Stimulated activated effector memory CD8-positive, alpha-beta T cell treated with anti-CD3 and anti-CD28 coated beads, Interleukin-12 subunit alpha, Interleukin-12 subunit beta, amount 100 ng/mL, for 72 hours (primary cell): ENCODE measurements at regions not wholly inside any gene's neighbourhood (a gene's known extent, or its start where the extent isn't known, plus 50 kb on each side); places are given as distances from the start of the nearest gene placed in this dataset.
"Not testable (repeated sequence)": the region's sequence is repeated elsewhere in the genome, so short reads cannot be mapped to it uniquely, and the experiment has no call there.

ENCODE experiments used
- ATAC-seq: fragments of 150-1000 bp; cut with Tn5 transposase; 2 replicates; pipeline ENCODE4 v1.10.0; 2021
- DNase-seq, 2 donors: peaks; one replicate each; pipeline ENCODE4 v3.0.0; 2021 to 2022; ENCODE audit warnings: low spot score in 2 of 2
- H3K27ac Mint-ChIP-seq: one replicate; pipeline ENCODE4 v1.8.0; 2022; ENCODE audit warnings: mild to moderate bottlenecking, mixed read lengths
- H3K36me3 Mint-ChIP-seq: one replicate; pipeline ENCODE4 v1.8.0; 2022; ENCODE audit warnings: mild to moderate bottlenecking, mixed read lengths
- H3K4me1 Mint-ChIP-seq: one replicate; pipeline ENCODE4 v1.8.0; 2022; ENCODE audit warnings: mixed read lengths
- H3K4me3 Mint-ChIP-seq: one replicate; pipeline ENCODE4 v1.8.0; 2022; ENCODE audit warnings: mild to moderate bottlenecking, mixed read lengths
- H3K9me3 Mint-ChIP-seq: one replicate; pipeline ENCODE4 v1.8.0; 2022; ENCODE audit warnings: mixed read lengths

DNA sequence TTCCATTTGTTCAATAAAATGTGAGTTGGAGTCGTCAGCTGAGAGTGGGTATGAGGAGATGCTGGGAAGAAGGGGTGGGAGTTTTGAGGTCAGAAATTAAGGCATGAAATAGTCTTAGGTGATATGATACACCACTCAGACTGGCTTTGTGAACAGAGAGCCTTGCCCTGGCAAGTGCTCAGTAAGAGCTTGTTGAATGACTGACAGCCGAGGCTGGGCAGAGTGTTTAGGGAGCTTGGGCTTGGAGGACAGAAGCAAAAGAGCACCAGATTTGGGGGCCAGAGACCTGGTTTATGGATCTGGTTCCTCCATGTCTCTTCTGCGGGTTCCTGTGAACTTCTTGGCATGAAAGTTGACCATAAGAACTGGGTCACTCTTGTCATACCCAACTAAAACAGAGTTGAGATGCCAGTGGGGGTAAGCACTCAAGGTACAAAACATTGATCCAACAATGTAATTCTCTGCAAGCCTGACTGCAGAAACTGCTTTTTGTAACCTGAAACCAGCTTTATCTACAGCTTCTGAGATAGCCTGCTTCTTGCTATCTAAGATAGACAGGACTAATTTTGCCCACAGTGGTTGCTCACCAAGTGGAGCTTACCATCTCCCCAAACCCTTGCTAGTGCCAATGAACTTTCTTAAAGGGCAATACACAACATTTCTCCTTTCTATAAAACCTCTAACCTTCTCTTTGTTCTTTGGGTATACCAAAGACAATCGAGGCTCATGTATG is 126.4 kb downstream of the TENT5C start:
- ATAC-seq, result no peak
- peaks cover 14% of the 10 kb centered on the region for H3K4me1 Mint-ChIP-seq
- H3K9me3 Mint-ChIP-seq, result peaks cover 6% of the 10 kb centered on the region
- no peak overlapping the region for H3K27ac Mint-ChIP-seq
- no peaks in the 10 kb centered on the region for H3K36me3 Mint-ChIP-seq
- no peak overlapping the region for H3K4me3 Mint-ChIP-seq
- DNase-seq, result no peak

- no peaks in the 10 kb centered on the region for H3K36me3 Mint-ChIP-seq
- H3K4me1 Mint-ChIP-seq, result peaks cover 14% of the 10 kb centered on the region
- H3K9me3 Mint-ChIP-seq, result no peaks in the 10 kb centered on the region
- DNase-seq, result no peak
- ATAC-seq, result no peak
- no peak overlapping the region for H3K4me3 Mint-ChIP-seq
- no peak overlapping the region for H3K27ac Mint-ChIP-seq
Observed at GRCh38 chr1:117732956-117733355, 127.1 kb downstream of the TENT5C start.

GRCh38 chr1:117734403-117734802 is 128.6 kb downstream of the TENT5C start:
- peak overlapping the region; percentile 93 for H3K27ac Mint-ChIP-seq
- DNase-seq (no peak), ATAC-seq (no peak)
- H3K4me3 Mint-ChIP-seq, result peak overlapping the region; percentile 67
- H3K4me1 Mint-ChIP-seq, result peaks cover 14% of the 10 kb centered on the region
- no peaks in the 10 kb centered on the region for H3K36me3 Mint-ChIP-seq
- H3K9me3 Mint-ChIP-seq, result no peaks in the 10 kb centered on the region

DNA sequence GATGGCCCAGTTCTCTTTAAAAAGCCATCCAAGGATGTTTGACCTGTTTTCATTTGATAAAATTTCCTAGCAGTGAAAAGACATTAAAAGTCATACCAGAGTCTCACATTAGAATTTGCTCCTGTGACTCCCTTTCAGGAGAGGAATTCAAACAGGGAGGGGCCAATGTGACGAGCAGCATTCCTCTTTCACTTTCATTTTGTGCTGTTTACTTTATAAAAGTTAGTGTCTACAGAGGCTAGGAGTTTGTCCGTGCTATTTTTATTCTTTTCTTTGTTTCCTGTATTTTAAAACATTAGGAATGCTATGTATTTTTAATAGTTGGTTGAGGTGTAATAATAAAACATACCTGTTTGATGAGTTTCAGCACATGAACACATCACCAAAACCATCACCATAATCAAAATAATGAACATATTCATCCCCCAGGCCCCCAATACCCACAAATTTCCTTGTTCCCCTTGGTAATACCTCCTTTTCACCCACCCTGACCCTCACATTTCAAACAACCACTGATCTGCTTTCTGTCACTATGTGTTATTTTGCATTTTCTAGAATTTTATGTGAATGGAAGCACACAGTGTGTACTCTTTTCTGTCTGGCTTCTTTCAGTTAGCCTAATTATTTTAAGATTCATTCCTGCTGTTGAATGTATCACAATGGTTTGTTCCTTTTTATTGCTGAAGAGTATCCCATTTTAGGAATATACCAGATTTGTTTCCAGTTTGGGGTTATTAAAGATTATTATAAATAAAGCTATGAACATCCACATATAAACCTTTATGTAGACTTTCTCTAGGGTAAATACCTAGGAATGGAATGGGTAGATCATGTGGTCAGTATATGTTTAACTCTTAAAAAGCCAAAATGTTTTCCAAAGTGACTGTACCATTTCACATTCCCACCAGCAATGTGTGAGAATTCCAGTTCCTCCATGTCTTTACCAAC is 129.5 kb downstream of the TENT5C start:
- H3K36me3 Mint-ChIP-seq, result no peaks in the 10 kb centered on the region
- DNase-seq (no peak), ATAC-seq (peak; percentile 74)
- H3K4me3 Mint-ChIP-seq, result peak overlapping the region; percentile 67
- peak overlapping the region; percentile 93 for H3K27ac Mint-ChIP-seq
- no peaks in the 10 kb centered on the region for H3K9me3 Mint-ChIP-seq
- H3K4me1 Mint-ChIP-seq, result peaks cover 14% of the 10 kb centered on the region

GRCh38 chr1:117739504-117739903 is 133.7 kb downstream of the TENT5C start:
- DNase-seq (no peak), ATAC-seq (no peak)
- no peaks in the 10 kb centered on the region for H3K36me3 Mint-ChIP-seq
- no peaks in the 10 kb centered on the region for H3K9me3 Mint-ChIP-seq
- no peak overlapping the region for H3K27ac Mint-ChIP-seq
- peaks cover 8% of the 10 kb centered on the region for H3K4me1 Mint-ChIP-seq
- H3K4me3 Mint-ChIP-seq, result no peak overlapping the region

DNA sequence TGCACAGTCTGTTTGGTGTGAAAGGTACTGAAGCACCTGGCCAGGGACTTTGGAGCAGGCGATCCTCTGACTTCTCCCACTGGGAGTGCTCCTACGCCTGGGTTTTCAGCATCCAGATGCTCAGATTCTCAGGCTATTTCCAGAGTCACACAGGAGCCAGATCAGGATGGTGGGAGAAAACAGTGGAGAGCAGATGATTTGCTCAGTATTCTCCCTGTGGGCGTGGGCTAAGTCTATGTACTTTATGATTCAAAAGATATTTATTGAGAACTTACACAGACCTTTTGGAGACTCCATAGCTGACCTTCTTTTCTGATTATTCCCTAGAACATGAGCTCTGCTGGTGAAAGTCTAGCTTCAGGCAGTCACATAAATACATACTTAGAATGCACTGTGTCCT is 134.6 kb downstream of the TENT5C start:
- Mint-ChIP-seq H3K27ac (no peak overlapping the region), H3K4me3 (no peak overlapping the region), H3K9me3 (no peaks in the 10 kb centered on the region), H3K4me1 (peaks cover 2% of the 10 kb centered on the region), H3K36me3 (no peaks in the 10 kb centered on the region)
- ATAC-seq (no peak), DNase-seq (no peak)

DNA sequence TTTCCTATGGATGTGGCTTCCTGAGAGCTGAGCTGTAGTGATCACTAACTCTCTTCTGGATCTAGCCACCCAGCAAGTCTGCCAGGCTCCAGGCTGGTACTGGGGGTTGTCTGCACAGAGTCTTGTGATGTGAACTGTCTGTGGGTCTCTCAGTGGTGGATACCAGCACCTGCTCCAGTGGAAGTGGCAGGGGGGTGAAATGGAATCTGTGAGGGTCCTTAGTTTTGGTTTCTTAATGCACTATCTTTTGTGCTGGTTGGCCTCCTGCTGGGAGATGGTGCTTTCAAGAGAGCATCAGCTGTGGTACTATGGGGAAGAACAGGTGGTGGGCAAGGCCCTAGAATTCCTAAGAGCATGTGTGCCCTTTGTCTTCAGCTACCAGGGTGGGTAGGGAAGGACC is 140.7 kb downstream of the TENT5C start:
- H3K27ac Mint-ChIP-seq, ATAC-seq, H3K9me3 Mint-ChIP-seq, H3K4me1 Mint-ChIP-seq, H3K36me3 Mint-ChIP-seq, DNase-seq, H3K4me3 Mint-ChIP-seq: not testable (repeated sequence)

GRCh38 chr1:117747605-117748004 is 141.8 kb downstream of the TENT5C start:
- Mint-ChIP-seq H3K27ac (no peak overlapping the region), H3K4me3 (no peak overlapping the region), H3K9me3 (no peaks in the 10 kb centered on the region), H3K4me1 (no peaks in the 10 kb centered on the region), H3K36me3 (no peaks in the 10 kb centered on the region)
- ATAC-seq (no peak), DNase-seq (no peak)

DNA sequence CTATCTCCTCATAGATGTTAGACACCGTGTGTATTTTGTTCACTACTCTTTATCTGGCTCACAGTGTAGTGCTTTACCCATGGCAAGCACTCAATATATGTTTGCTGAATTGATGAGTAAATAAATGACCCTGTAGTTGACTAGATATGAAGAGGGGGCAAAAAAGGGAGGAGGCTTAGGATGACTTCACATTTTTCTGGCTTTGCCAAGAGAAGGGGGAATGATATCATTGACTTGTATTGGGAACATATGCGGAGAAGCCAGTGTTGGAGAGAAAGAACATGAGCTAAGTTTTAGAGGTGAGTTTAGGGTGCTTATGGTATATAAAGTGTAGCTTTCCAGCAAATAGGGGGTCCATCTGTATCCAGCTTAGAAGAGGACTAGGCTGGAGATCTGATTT is 145.5 kb downstream of the TENT5C start:
- Mint-ChIP-seq H3K36me3 (no peaks in the 10 kb centered on the region), H3K4me1 (peaks cover 8% of the 10 kb centered on the region), H3K27ac (no peak overlapping the region), H3K4me3 (no peak overlapping the region), H3K9me3 (no peaks in the 10 kb centered on the region)
- DNase-seq (no peak), ATAC-seq (no peak)

- no peak overlapping the region for H3K4me3 Mint-ChIP-seq
Observed at GRCh38 chr1:117752661-117753060, 146.8 kb downstream of the TENT5C start.

GRCh38 chr1:117753232-117753631 is 147.4 kb downstream of the TENT5C start:
- DNase-seq, result no peak
- no peaks in the 10 kb centered on the region for H3K36me3 Mint-ChIP-seq
- H3K4me1 Mint-ChIP-seq, result peaks cover 10% of the 10 kb centered on the region
- no peak for ATAC-seq
- no peaks in the 10 kb centered on the region for H3K9me3 Mint-ChIP-seq
- no peak overlapping the region for H3K27ac Mint-ChIP-seq
- H3K4me3 Mint-ChIP-seq, result no peak overlapping the region

More at GRCh38 chr1:117752661-117753060, 146.8 kb downstream of the TENT5C start:
- H3K9me3 Mint-ChIP-seq, result no peaks in the 10 kb centered on the region
- peaks cover 8% of the 10 kb centered on the region for H3K4me1 Mint-ChIP-seq
- no peak overlapping the region for H3K27ac Mint-ChIP-seq
- ATAC-seq (no peak), DNase-seq (no peak)
- no peaks in the 10 kb centered on the region for H3K36me3 Mint-ChIP-seq

GRCh38 chr1:117753652-117754051 is 147.8 kb downstream of the TENT5C start:
- Mint-ChIP-seq H3K36me3 (no peaks in the 10 kb centered on the region), H3K9me3 (no peaks in the 10 kb centered on the region), H3K4me1 (peaks cover 14% of the 10 kb centered on the region), H3K27ac (no peak overlapping the region), H3K4me3 (no peak overlapping the region)
- ATAC-seq, result peak; percentile 58
- DNase-seq, result no peak

GRCh38 chr1:117754061-117754969 is 148.5 kb downstream of the TENT5C start:
- Mint-ChIP-seq H3K4me1 (peaks cover 20% of the 10 kb centered on the region), H3K4me3 (no peak overlapping the region), H3K36me3 (no peaks in the 10 kb centered on the region), H3K27ac (no peak overlapping the region), H3K9me3 (no peaks in the 10 kb centered on the region)
- DNase-seq, result peak; percentile 26 to 61
- no peak for ATAC-seq

- no peak overlapping the region for H3K4me3 Mint-ChIP-seq
- H3K27ac Mint-ChIP-seq, result no peak overlapping the region
- no peak for DNase-seq
Observed at GRCh38 chr1:117757668-117758067, 151.8 kb downstream of the TENT5C start.

More at GRCh38 chr1:117757668-117758067, 151.8 kb downstream of the TENT5C start:
- no peak for ATAC-seq
- peaks cover 20% of the 10 kb centered on the region for H3K4me1 Mint-ChIP-seq
- no peaks in the 10 kb centered on the region for H3K36me3 Mint-ChIP-seq
- no peaks in the 10 kb centered on the region for H3K9me3 Mint-ChIP-seq
